CD4-positive, alpha-beta T cell (primary cell): ENCODE measurements at regions not wholly inside any gene's neighbourhood (a gene's known extent, or its start where the extent isn't known, plus 50 kb on each side); places are given as distances from the start of the nearest gene placed in this dataset.

Experiments used
- ATAC-seq: fragments of 200-7000 bp; cut with Tn5 transposase; one replicate; pipeline ENCODE4 v1.10.0; 2022; ENCODE audit warnings: mild to moderate bottlenecking; ENCODE audit not compliant: poor library complexity
- CTCF ChIA-PET: fragments of 350-600 bp; sonication (Branson Sonifier 250); formaldehyde crosslinking; loops from one replicate; lab custom pipeline; 2021; ENCODE audit warnings: antibody characterized with exemption, inconsistent platforms; lab: Charles Lee
- POLR2A ChIA-PET: fragments of 350-600 bp; sonication (Branson Sonifier 250); formaldehyde crosslinking; loops from one replicate; lab custom pipeline; 2021; ENCODE audit warnings: antibody characterized with exemption, inconsistent platforms; lab: Charles Lee
- DNase-seq, 14 experiments: peaks; one replicate each; pipeline ENCODE4 v3.0.0-alpha.2; 2013 to 2020; ENCODE audit warnings: mixed read lengths in 2 of 14
- H3K27ac ChIP-seq, 2 donors: one replicate each; pipeline versions ENCODE4 v1.5.1 to v1.7.0; 2013; ENCODE audit warnings: low read length in 2 of 2, low read depth in 1 of 2, mild to moderate bottlenecking in 1 of 2
- H3K27me3 ChIP-seq, 2 experiments: 1 replicate in 1 of 2; 2 replicates in 1 of 2; pipeline versions ENCODE4 v1.6.1 to v1.7.0; 2013; ENCODE audit warnings: low read length in 2 of 2, control low read depth in 1 of 2, mild to moderate bottlenecking in 1 of 2, moderate library complexity in 1 of 2; ENCODE audit not compliant: insufficient read depth in 2 of 2, control insufficient read depth in 1 of 2
- H3K36me3 ChIP-seq: one replicate; pipeline ENCODE4 v1.6.1; 2013; ENCODE audit warnings: low read length, control low read depth; ENCODE audit not compliant: insufficient read depth
- H3K4me1 ChIP-seq: one replicate; pipeline ENCODE4 v1.6.1; 2013; ENCODE audit warnings: low read length, control low read depth; ENCODE audit not compliant: insufficient read depth
- H3K4me3 ChIP-seq: one replicate; pipeline ENCODE4 v1.5.1; 2013; ENCODE audit warnings: mild to moderate bottlenecking, low read length, moderate library complexity
- H3K9me3 ChIP-seq, 2 experiments: 1 replicate in 1 of 2; 2 replicates in 1 of 2; pipeline versions ENCODE4 v1.6.1 to v1.7.0; 2013; ENCODE audit warnings: low read length in 2 of 2, mild to moderate bottlenecking in 2 of 2, control low read depth in 1 of 2, moderate library complexity in 1 of 2; ENCODE audit not compliant: control insufficient read depth in 1 of 2, insufficient read depth in 1 of 2
- H3K27ac Mint-ChIP-seq: one replicate; pipeline ENCODE4 v1.8.0; 2020; ENCODE audit warnings: mixed read lengths
- H3K27me3 Mint-ChIP-seq: one replicate; pipeline ENCODE4 v1.8.0; 2021; ENCODE audit warnings: mixed read lengths
- H3K36me3 Mint-ChIP-seq: one replicate; pipeline ENCODE4 v1.8.0; 2021; ENCODE audit warnings: low read depth, mixed read lengths
- H3K4me1 Mint-ChIP-seq: one replicate; pipeline ENCODE4 v1.8.0; 2021; ENCODE audit warnings: low read depth, mixed read lengths
- H3K4me3 Mint-ChIP-seq: one replicate; pipeline ENCODE4 v1.8.0; 2020; ENCODE audit warnings: mild to moderate bottlenecking, mixed read lengths
- H3K9me3 Mint-ChIP-seq: one replicate; pipeline ENCODE4 v1.8.0; 2020; ENCODE audit warnings: mixed read lengths
- CTCF ChIP-seq: fragments of 200-600 bp; IDR thresholded peaks from one replicate; pipeline ENCODE4 v1.8.0; 2022; ENCODE audit warnings: antibody characterized with exemption, mild to moderate bottlenecking
- intact Hi-C, 2 experiments: fragments of 100-400 bp; cut with DNase I in 1 of 2; cut with micrococcal nuclease in 1 of 2; formaldehyde crosslinking; loops; one replicate each; pipeline versions ENCODE4 v1.15.1 to v1.9.0; 2023 to 2025; cut with DNase I, micrococcal nuclease

DNA sequence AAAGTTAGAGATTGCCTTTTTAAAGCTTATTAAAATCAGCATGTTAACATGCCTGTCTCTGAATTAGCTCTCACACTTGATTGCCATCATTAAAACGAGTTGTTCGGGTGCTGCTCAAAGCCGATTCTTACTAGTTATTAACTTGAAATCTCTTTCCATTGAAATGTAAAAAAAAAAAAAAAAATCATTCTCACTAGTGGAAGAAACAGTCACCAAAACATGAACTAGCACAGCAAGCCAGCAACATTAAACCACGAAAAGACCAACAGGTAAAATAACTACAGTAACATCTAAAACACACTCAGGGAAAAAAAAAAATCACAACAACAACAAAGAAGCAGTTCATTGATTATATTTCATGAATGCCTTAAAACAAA is 264.5 kb downstream of the MEIS1 start:
- ChIA-PET POLR2A (no interaction called here), CTCF (no interaction called here)
- H3K9me3 ChIP-seq = no peaks in the 10 kb centered on the region
- Mint-ChIP-seq H3K27me3 (no peaks in the 10 kb centered on the region), H3K4me3 (no peak overlapping the region), H3K9me3 (no peaks in the 10 kb centered on the region), H3K27ac (no peak overlapping the region), H3K4me1 (no peaks in the 10 kb centered on the region), H3K36me3 (no peaks in the 10 kb centered on the region)
- no peaks in the 10 kb centered on the region for H3K27me3 ChIP-seq
- no peak overlapping the region for H3K4me3 ChIP-seq
- no peak overlapping the region for H3K27ac ChIP-seq
- intact Hi-C loops = no loop called here
- no peak for ATAC-seq
- no peaks in the 10 kb centered on the region for H3K4me1 ChIP-seq
- H3K36me3 ChIP-seq = no peaks in the 10 kb centered on the region
- TF ChIP-seq CTCF = no peak
- DNase-seq = no peak

- ChIA-PET POLR2A (no interaction called here), CTCF (no interaction called here)
- H3K4me1 ChIP-seq = no peaks in the 10 kb centered on the region
- no peak for TF ChIP-seq CTCF
- no peaks in the 10 kb centered on the region for H3K27me3 ChIP-seq
- no peak overlapping the region for H3K4me3 ChIP-seq
- no peak for DNase-seq
- Mint-ChIP-seq H3K27ac (no peak overlapping the region), H3K27me3 (no peaks in the 10 kb centered on the region), H3K4me1 (no peaks in the 10 kb centered on the region), H3K9me3 (no peaks in the 10 kb centered on the region), H3K4me3 (no peak overlapping the region), H3K36me3 (no peaks in the 10 kb centered on the region)
- intact Hi-C loops = no loop called here
- H3K27ac ChIP-seq = no peak overlapping the region
- H3K36me3 ChIP-seq = no peaks in the 10 kb centered on the region
- no peak for ATAC-seq
- no peaks in the 10 kb centered on the region for H3K9me3 ChIP-seq
Observed at GRCh38 chr2:66699793-66700676, 265.1 kb downstream of the MEIS1 start.

DNA sequence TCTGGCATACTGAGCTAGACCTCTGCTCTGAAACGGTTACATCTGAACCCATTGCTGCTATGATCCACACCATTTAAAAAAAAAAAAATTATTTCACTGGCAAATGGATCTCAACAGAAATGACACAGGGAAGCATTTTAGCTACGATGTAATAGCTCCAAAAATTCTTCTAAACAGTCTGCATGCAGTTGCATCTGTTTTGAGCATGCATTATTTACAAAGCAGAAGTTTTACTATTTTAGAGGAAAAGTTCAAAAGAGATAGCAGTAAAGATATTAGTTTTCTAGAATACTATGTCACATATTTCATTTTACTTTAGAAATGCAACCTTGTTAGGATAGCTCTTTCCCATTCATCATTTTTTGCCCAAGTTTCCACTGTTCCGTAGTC is 265.7 kb downstream of the MEIS1 start:
- POLR2A ChIA-PET = no interaction called here
- Mint-ChIP-seq H3K27ac (no peak overlapping the region), H3K4me1 (no peaks in the 10 kb centered on the region), H3K27me3 (no peaks in the 10 kb centered on the region), H3K36me3 (no peaks in the 10 kb centered on the region), H3K9me3 (no peaks in the 10 kb centered on the region), H3K4me3 (no peak overlapping the region)
- Histone ChIP-seq H3K4me3 (no peak overlapping the region), H3K36me3 (no peaks in the 10 kb centered on the region), H3K27me3 (no peaks in the 10 kb centered on the region), H3K9me3 (no peaks in the 10 kb centered on the region), H3K4me1 (no peaks in the 10 kb centered on the region), H3K27ac (no peak overlapping the region)
- intact Hi-C loops = no loop called here
- DNase-seq (no peak), ATAC-seq (no peak)
- TF ChIP-seq CTCF = no peak
- CTCF ChIA-PET = no interaction called here
